Mesendoderm (in vitro differentiated cells): ENCODE measurements at regions not wholly inside any gene's neighbourhood (a gene's known extent, or its start where the extent isn't known, plus 50 kb on each side); places are given as distances from the start of the nearest gene placed in this dataset.

Experiments used
- DNase-seq: peaks from one replicate; pipeline ENCODE4 v3.0.0; 2013
- H2AK5ac ChIP-seq: 2 replicates; pipeline ENCODE4 v1.6.1; 2013; ENCODE audit warnings: low read length, inconsistent platforms
- H2BK120ac ChIP-seq: 2 replicates; pipeline ENCODE4 v1.6.1; 2013; ENCODE audit warnings: low read depth, mild to moderate bottlenecking, low read length, moderate library complexity, mixed read lengths
- H2BK15ac ChIP-seq: replicated peaks from 2 replicates; pipeline ENCODE4 v1.6.1; 2013; ENCODE audit warnings: low read depth, mild to moderate bottlenecking, moderate library complexity
- H2BK5ac ChIP-seq: 2 replicates; pipeline ENCODE4 v1.6.1; 2013; ENCODE audit warnings: low read length, inconsistent platforms
- H3K18ac ChIP-seq: 2 replicates; pipeline ENCODE4 v1.6.1; 2013; ENCODE audit warnings: mild to moderate bottlenecking, low read length, mixed read lengths
- H3K23ac ChIP-seq: one replicate; pipeline ENCODE4 v1.6.1; 2013; ENCODE audit warnings: low read length
- H3K27ac ChIP-seq: 2 replicates; pipeline ENCODE4 v1.5.1; 2013; ENCODE audit warnings: low read depth, mild to moderate bottlenecking, inconsistent platforms, low read length, moderate library complexity
- H3K27me3 ChIP-seq: 2 replicates; pipeline ENCODE4 v1.6.1; 2013; ENCODE audit warnings: low read length, control low read depth, mild to moderate bottlenecking, inconsistent platforms; ENCODE audit not compliant: insufficient read depth, poor library complexity
- H3K36me3 ChIP-seq: 2 replicates; pipeline ENCODE4 v1.6.1; 2013; ENCODE audit warnings: low read length, inconsistent platforms; ENCODE audit not compliant: control insufficient read depth, insufficient read depth
- H3K4ac ChIP-seq: one replicate; pipeline ENCODE4 v1.6.1; 2013; ENCODE audit warnings: low read depth, mild to moderate bottlenecking, low read length, moderate library complexity
- H3K4me1 ChIP-seq: 2 replicates; pipeline ENCODE4 v1.6.1; 2013; ENCODE audit warnings: low read depth, low read length, inconsistent platforms; ENCODE audit not compliant: control insufficient read depth
- H3K4me2 ChIP-seq: 2 replicates; pipeline ENCODE4 v1.6.1; 2013; ENCODE audit warnings: low read length
- H3K4me3 ChIP-seq: 2 replicates; pipeline ENCODE4 v1.5.1; 2013; ENCODE audit warnings: mild to moderate bottlenecking, low read length
- H3K56ac ChIP-seq: one replicate; pipeline ENCODE4 v1.6.1; 2013; ENCODE audit warnings: low read length
- H3K79me1 ChIP-seq: 2 replicates; pipeline ENCODE4 v1.6.1; 2013; ENCODE audit warnings: low read length, inconsistent platforms
- H3K79me2 ChIP-seq: 2 replicates; pipeline ENCODE4 v1.6.1; 2013; ENCODE audit warnings: mild to moderate bottlenecking, low read length; ENCODE audit not compliant: control insufficient read depth, insufficient read depth
- H3K9ac ChIP-seq: 2 replicates; pipeline ENCODE4 v1.6.1; 2013; ENCODE audit warnings: low read length, inconsistent platforms
- H4K5ac ChIP-seq: one replicate; pipeline ENCODE4 v1.6.1; 2013; ENCODE audit warnings: low read length
- H4K8ac ChIP-seq: one replicate; pipeline ENCODE4 v1.6.1; 2013; ENCODE audit warnings: low read depth, mild to moderate bottlenecking, control low read depth, low read length, moderate library complexity
- WGBS: extraction: QIAGEN DNeasy Blood & Tissue Kit; methylation state at CpG from one replicate; pipeline ENCODE4 v1.1.7; 2013; ENCODE audit warnings: low lambda C conversion rate, missing lambda C conversion rate; ENCODE audit not compliant: insufficient coverage; ENCODE audit errors: extremely low coverage; 5-methylcytosine and 5-hydroxymethylcytosine counted together

- no CpG with 5 or more reads among the region's 7 CpGs for WGBS
- Histone ChIP-seq H4K8ac (no peak overlapping the region), H2BK120ac (no peak overlapping the region), H3K23ac (no peak overlapping the region), H3K9ac (no peak overlapping the region), H3K36me3 (no peaks in the 10 kb centered on the region), H3K79me2 (no peaks in the 10 kb centered on the region), H3K4me3 (no peak overlapping the region), H2BK15ac (no peak overlapping the region), H2BK5ac (no peak overlapping the region), H3K27me3 (no peaks in the 10 kb centered on the region), H3K18ac (no peak overlapping the region), H3K27ac (no peak overlapping the region), H3K79me1 (no peaks in the 10 kb centered on the region), H3K56ac (no peak overlapping the region), H2AK5ac (no peak overlapping the region), H3K4me1 (no peaks in the 10 kb centered on the region), H3K4me2 (no peak overlapping the region), H4K5ac (no peak overlapping the region), H3K4ac (no peak overlapping the region)
- DNase-seq: no peak
Observed at GRCh38 chr5:2887481-2888348, 136.2 kb upstream of the IRX2 start.

- H3K4me2 ChIP-seq: no peak overlapping the region
- no peaks in the 10 kb centered on the region for H3K4me1 ChIP-seq
- H2BK5ac ChIP-seq: no peak overlapping the region
- no peak overlapping the region for H4K8ac ChIP-seq
- DNase-seq: no peak
- H3K23ac ChIP-seq: no peak overlapping the region
- no peak overlapping the region for H3K4ac ChIP-seq
- H2BK120ac ChIP-seq: no peak overlapping the region
- H3K56ac ChIP-seq: no peak overlapping the region
- no peak overlapping the region for H2AK5ac ChIP-seq
- H3K4me3 ChIP-seq: no peak overlapping the region
- no peaks in the 10 kb centered on the region for H3K79me2 ChIP-seq
- H3K9ac ChIP-seq: no peak overlapping the region
- no peak overlapping the region for H3K27ac ChIP-seq
- WGBS: no CpG with 5 or more reads among the region's 3 CpGs
- H3K79me1 ChIP-seq: no peaks in the 10 kb centered on the region
- no peak overlapping the region for H3K18ac ChIP-seq
- no peaks in the 10 kb centered on the region for H3K36me3 ChIP-seq
- no peaks in the 10 kb centered on the region for H3K27me3 ChIP-seq
- H2BK15ac ChIP-seq: no peak overlapping the region
- H4K5ac ChIP-seq: no peak overlapping the region
Observed at GRCh38 chr5:2886531-2886930, 135.1 kb upstream of the IRX2 start.

- Histone ChIP-seq H3K4me3 (no peak overlapping the region), H3K4me1 (no peaks in the 10 kb centered on the region), H3K56ac (no peak overlapping the region), H2AK5ac (no peak overlapping the region), H3K18ac (no peak overlapping the region), H3K4ac (no peak overlapping the region), H3K23ac (no peak overlapping the region), H4K8ac (no peak overlapping the region), H3K9ac (no peak overlapping the region), H3K27ac (no peak overlapping the region), H3K36me3 (no peaks in the 10 kb centered on the region), H3K79me2 (no peaks in the 10 kb centered on the region), H3K4me2 (no peak overlapping the region), H4K5ac (no peak overlapping the region), H2BK5ac (no peak overlapping the region), H3K79me1 (no peaks in the 10 kb centered on the region), H2BK15ac (no peak overlapping the region), H2BK120ac (no peak overlapping the region), H3K27me3 (no peaks in the 10 kb centered on the region)
- DNase-seq: no peak
- no CpG with 5 or more reads among the region's 8 CpGs for WGBS
Observed at GRCh38 chr5:2883771-2884170, 132.3 kb upstream of the IRX2 start.

GRCh38 chr5:2879701-2880100, 128.2 kb upstream of the IRX2 start:
- H2BK5ac ChIP-seq: no peak overlapping the region
- no peak overlapping the region for H3K4me3 ChIP-seq
- H2BK15ac ChIP-seq: no peak overlapping the region
- peak; percentile 17 for DNase-seq
- no peaks in the 10 kb centered on the region for H3K79me2 ChIP-seq
- H2BK120ac ChIP-seq: no peak overlapping the region
- H3K36me3 ChIP-seq: no peaks in the 10 kb centered on the region
- no peak overlapping the region for H4K5ac ChIP-seq
- H4K8ac ChIP-seq: no peak overlapping the region
- H3K4ac ChIP-seq: no peak overlapping the region
- H3K23ac ChIP-seq: no peak overlapping the region
- no peak overlapping the region for H3K27ac ChIP-seq
- no peak overlapping the region for H3K9ac ChIP-seq
- no peaks in the 10 kb centered on the region for H3K79me1 ChIP-seq
- no peaks in the 10 kb centered on the region for H3K4me1 ChIP-seq
- no peaks in the 10 kb centered on the region for H3K27me3 ChIP-seq
- no peak overlapping the region for H2AK5ac ChIP-seq
- no CpG with 5 or more reads among the region's 1 CpG for WGBS
- H3K18ac ChIP-seq: no peak overlapping the region
- H3K56ac ChIP-seq: no peak overlapping the region
- H3K4me2 ChIP-seq: no peak overlapping the region

GRCh38 chr5:2877522-2877921, 126.0 kb upstream of the IRX2 start:
- no peak for DNase-seq
- no CpG with 5 or more reads among the region's 5 CpGs for WGBS
- no peak overlapping the region for H2BK5ac ChIP-seq
- no peaks in the 10 kb centered on the region for H3K79me1 ChIP-seq
- no peak overlapping the region for H2BK15ac ChIP-seq
- no peak overlapping the region for H3K4me2 ChIP-seq
- H3K36me3 ChIP-seq: no peaks in the 10 kb centered on the region
- no peak overlapping the region for H4K8ac ChIP-seq
- no peak overlapping the region for H2AK5ac ChIP-seq
- no peak overlapping the region for H3K56ac ChIP-seq
- H4K5ac ChIP-seq: no peak overlapping the region
- H3K4ac ChIP-seq: no peak overlapping the region
- H3K23ac ChIP-seq: no peak overlapping the region
- H3K79me2 ChIP-seq: no peaks in the 10 kb centered on the region
- no peak overlapping the region for H3K4me3 ChIP-seq
- H3K9ac ChIP-seq: no peak overlapping the region
- H3K4me1 ChIP-seq: no peaks in the 10 kb centered on the region
- no peaks in the 10 kb centered on the region for H3K27me3 ChIP-seq
- H3K27ac ChIP-seq: no peak overlapping the region
- H3K18ac ChIP-seq: no peak overlapping the region
- H2BK120ac ChIP-seq: no peak overlapping the region

GRCh38 chr5:2876183-2876582, 124.7 kb upstream of the IRX2 start:
- H3K4me3 ChIP-seq: no peak overlapping the region
- H4K8ac ChIP-seq: no peak overlapping the region
- no peak overlapping the region for H3K4ac ChIP-seq
- no peak overlapping the region for H4K5ac ChIP-seq
- no CpG with 5 or more reads among the region's 6 CpGs for WGBS
- no peak overlapping the region for H2BK5ac ChIP-seq
- no peaks in the 10 kb centered on the region for H3K27me3 ChIP-seq
- no peak overlapping the region for H3K23ac ChIP-seq
- no peaks in the 10 kb centered on the region for H3K79me2 ChIP-seq
- DNase-seq: no peak
- no peak overlapping the region for H2BK120ac ChIP-seq
- no peaks in the 10 kb centered on the region for H3K79me1 ChIP-seq
- no peaks in the 10 kb centered on the region for H3K4me1 ChIP-seq
- H3K27ac ChIP-seq: no peak overlapping the region
- H3K4me2 ChIP-seq: no peak overlapping the region
- H3K9ac ChIP-seq: no peak overlapping the region
- H3K18ac ChIP-seq: no peak overlapping the region
- H3K36me3 ChIP-seq: no peaks in the 10 kb centered on the region
- no peak overlapping the region for H2BK15ac ChIP-seq
- H2AK5ac ChIP-seq: no peak overlapping the region
- no peak overlapping the region for H3K56ac ChIP-seq
